ENCODE measurements at regions not wholly inside any gene's neighbourhood (a gene's known extent, or its start where the extent isn't known, plus 50 kb on each side); places are given as distances from the start of the nearest gene placed in this dataset.

DNA sequence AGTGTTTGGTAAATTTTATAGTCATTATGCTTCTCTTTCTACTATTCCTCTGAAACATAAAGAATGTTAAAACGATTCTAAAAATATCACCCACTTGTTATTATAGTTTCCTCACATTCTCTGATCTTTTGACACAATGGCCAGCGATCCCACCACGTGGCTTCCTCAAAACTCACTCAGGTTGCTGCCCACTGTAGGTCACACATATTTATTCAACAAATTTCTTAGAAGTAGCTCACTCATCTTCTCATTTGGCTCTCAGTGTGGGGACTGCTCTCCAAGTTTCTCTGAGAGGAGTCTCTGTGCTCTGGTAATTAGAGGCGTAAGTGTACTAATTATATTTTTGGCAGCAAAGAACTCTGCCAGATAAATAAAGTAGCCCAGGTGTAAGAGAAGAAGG lies 465.4 kb downstream of the CDH11 start:
- H3K23ac ChIP-seq (ENCODE audit: insufficient read length, low read depth, low read length) = no peak overlapping the region
- no peak overlapping the region for H2BK12ac ChIP-seq (ENCODE audit: insufficient read length, low read depth, low read length)
- no peaks in the 10 kb centered on the region for H3K23me2 ChIP-seq (ENCODE audit: insufficient read length, low read depth, low read length, poor library complexity, severe bottlenecking)
- H3K4me2 ChIP-seq (ENCODE audit: insufficient read depth, insufficient read length, low read length) = no peak overlapping the region
- H2AFZ ChIP-seq (ENCODE audit: low read length) = no peak overlapping the region
- Mint-ChIP-seq H3K36me3 (ENCODE audit: insufficient read depth in 1 of 3, low read depth in 3 of 3) (peaks cover 0 to 2% (median 0%) of the 10 kb centered on the region in 3 experiments; a peak in 2 of 7 replicates), H3K27ac (no peak overlapping the region; a peak in 1 of 7 replicates), H3K27me3 (ENCODE audit: low read depth) (no peaks in the 10 kb centered on the region; the same call in 1 of the 2 replicates), H3K4me1 (peaks cover 0 to 4% of the 10 kb centered on the region in 2 experiments; a peak in 1 of 4 replicates), H3K4me3 (no peak overlapping the region), H3K9me3 (peaks cover 1 to 2% of the 10 kb centered on the region in 2 experiments; a peak in 2 of 5 replicates)
- H3K4ac ChIP-seq (ENCODE audit: low read depth, low read length) = no peak overlapping the region
- H3K79me2 ChIP-seq (ENCODE audit: insufficient read depth, low read length) = no peaks in the 10 kb centered on the region
- no peak overlapping the region for H2BK120ac ChIP-seq (ENCODE audit: low read depth, low read length, poor library complexity, severe bottlenecking)
- H2BK5ac ChIP-seq (ENCODE audit: insufficient read length, low read length) = no peak overlapping the region
- TF ChIP-seq, protein P1, sequence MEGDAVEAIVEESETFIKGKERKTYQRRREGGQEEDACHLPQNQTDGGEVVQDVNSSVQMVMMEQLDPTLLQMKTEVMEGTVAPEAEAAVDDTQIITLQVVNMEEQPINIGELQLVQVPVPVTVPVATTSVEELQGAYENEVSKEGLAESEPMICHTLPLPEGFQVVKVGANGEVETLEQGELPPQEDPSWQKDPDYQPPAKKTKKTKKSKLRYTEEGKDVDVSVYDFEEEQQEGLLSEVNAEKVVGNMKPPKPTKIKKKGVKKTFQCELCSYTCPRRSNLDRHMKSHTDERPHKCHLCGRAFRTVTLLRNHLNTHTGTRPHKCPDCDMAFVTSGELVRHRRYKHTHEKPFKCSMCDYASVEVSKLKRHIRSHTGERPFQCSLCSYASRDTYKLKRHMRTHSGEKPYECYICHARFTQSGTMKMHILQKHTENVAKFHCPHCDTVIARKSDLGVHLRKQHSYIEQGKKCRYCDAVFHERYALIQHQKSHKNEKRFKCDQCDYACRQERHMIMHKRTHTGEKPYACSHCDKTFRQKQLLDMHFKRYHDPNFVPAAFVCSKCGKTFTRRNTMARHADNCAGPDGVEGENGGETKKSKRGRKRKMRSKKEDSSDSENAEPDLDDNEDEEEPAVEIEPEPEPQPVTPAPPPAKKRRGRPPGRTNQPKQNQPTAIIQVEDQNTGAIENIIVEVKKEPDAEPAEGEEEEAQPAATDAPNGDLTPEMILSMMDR (conservative IDR thresholded peaks at IDR 0.05) = no peak
- H3K18ac ChIP-seq (ENCODE audit: insufficient read length, low read depth, low read length) = no peak overlapping the region
- no peaks in the 10 kb centered on the region for H3K9me3 ChIP-seq (ENCODE audit: control insufficient read depth, low read depth, low read length)
- WGBS (ENCODE audit: extremely low coverage, insufficient read length, low lambda C conversion rate) = no CpG with 5 or more reads among the region's 4 CpGs
- no peak overlapping the region for H3K56ac ChIP-seq (ENCODE audit: insufficient read length, low read depth, low read length)
- no peaks in the 10 kb centered on the region for H4K20me1 ChIP-seq (ENCODE audit: control insufficient read depth, insufficient read depth, insufficient read length)
- H2BK20ac ChIP-seq (ENCODE audit: low read depth, low read length, poor library complexity, severe bottlenecking) = no peak overlapping the region
- H3K27me3 ChIP-seq (ENCODE audit: insufficient read depth, low read length) = no peaks in the 10 kb centered on the region
- no peak overlapping the region for H2BK15ac ChIP-seq (ENCODE audit: low read depth, low read length)
- no peak for DNase-seq
- H3K9ac ChIP-seq (ENCODE audit: extremely low read depth, insufficient read length, low read length) = no peak overlapping the region
- H4K91ac ChIP-seq (ENCODE audit: insufficient read length, low read depth, low read length) = no peak overlapping the region
- no peak overlapping the region for H3K14ac ChIP-seq (ENCODE audit: insufficient read depth, low read length)
- H3K27ac ChIP-seq (ENCODE audit: insufficient read length, low read depth, low read length) = no peak overlapping the region
- no peaks in the 10 kb centered on the region for H3K4me1 ChIP-seq (ENCODE audit: insufficient read depth, low read length)
- no peak overlapping the region for H3T11ph ChIP-seq (ENCODE audit: low read length)
- no peak overlapping the region for H2AK5ac ChIP-seq (ENCODE audit: insufficient read length, low read length)
- H4K5ac ChIP-seq (ENCODE audit: insufficient read length, low read depth, low read length) = no peak overlapping the region
- no peaks in the 10 kb centered on the region for H3K79me1 ChIP-seq (ENCODE audit: insufficient read depth, low read depth, low read length, poor library complexity, severe bottlenecking)
- H4K8ac ChIP-seq (replicated peaks; ENCODE audit: insufficient read length, low read depth, low read length) = no peak overlapping the region

All from H9 (cell line).